Neural crest cell (in vitro differentiated cells): ENCODE measurements at regions not wholly inside any gene's neighbourhood (a gene's known extent, or its start where the extent isn't known, plus 50 kb on each side); places are given as distances from the start of the nearest gene placed in this dataset.

Experiments used
- DNase-seq: peaks from one replicate; pipeline ENCODE4 v3.0.0; 2021; ENCODE audit warnings: low read depth, mixed read lengths, low spot score
- H3K27ac Mint-ChIP-seq: one replicate; pipeline ENCODE4 v1.8.0; 2021; ENCODE audit warnings: mild to moderate bottlenecking, mixed read lengths; ENCODE audit not compliant: unreplicated experiment
- H3K27me3 Mint-ChIP-seq: 2 replicates; pipeline ENCODE4 v1.8.0; 2021; ENCODE audit warnings: low read depth, mild to moderate bottlenecking, mixed read lengths
- H3K36me3 Mint-ChIP-seq: 2 replicates; pipeline ENCODE4 v1.8.0; 2021; ENCODE audit warnings: low read depth, mild to moderate bottlenecking, mixed read lengths
- H3K4me1 Mint-ChIP-seq: 2 replicates; pipeline ENCODE4 v1.8.0; 2021; ENCODE audit warnings: mixed read lengths
- H3K4me3 Mint-ChIP-seq: one replicate; pipeline ENCODE4 v1.8.0; 2021; ENCODE audit warnings: mild to moderate bottlenecking, mixed read lengths
- H3K9me3 Mint-ChIP-seq: 2 replicates; pipeline ENCODE4 v1.8.0; 2021; ENCODE audit warnings: mixed read lengths
- TF ChIP-seq, protein P1 (sequence below): fragments of 200-600 bp; sonication (generic); conservative IDR thresholded peaks from 2 replicates; pipeline ENCODE4 v1.5.0; 2021; ENCODE audit warnings: antibody characterized with exemption, mild to moderate bottlenecking

DNA sequence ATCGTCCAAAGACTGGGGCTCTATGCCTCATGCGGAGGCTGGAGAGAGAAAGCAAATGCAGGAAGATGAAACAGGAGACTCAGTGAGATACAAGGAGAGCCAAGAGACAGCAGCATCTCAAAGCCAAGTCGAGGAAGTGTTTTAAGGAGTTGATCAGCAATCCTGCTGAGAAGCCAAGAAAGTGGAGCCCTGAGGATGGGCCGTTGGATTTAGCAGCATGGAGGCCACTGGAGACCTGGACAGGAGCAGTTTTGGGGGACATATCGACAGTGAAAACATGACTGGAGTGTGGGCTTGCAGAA lies 107.4 kb upstream of the ZBTB40 start:
- TF ChIP-seq, protein P1, sequence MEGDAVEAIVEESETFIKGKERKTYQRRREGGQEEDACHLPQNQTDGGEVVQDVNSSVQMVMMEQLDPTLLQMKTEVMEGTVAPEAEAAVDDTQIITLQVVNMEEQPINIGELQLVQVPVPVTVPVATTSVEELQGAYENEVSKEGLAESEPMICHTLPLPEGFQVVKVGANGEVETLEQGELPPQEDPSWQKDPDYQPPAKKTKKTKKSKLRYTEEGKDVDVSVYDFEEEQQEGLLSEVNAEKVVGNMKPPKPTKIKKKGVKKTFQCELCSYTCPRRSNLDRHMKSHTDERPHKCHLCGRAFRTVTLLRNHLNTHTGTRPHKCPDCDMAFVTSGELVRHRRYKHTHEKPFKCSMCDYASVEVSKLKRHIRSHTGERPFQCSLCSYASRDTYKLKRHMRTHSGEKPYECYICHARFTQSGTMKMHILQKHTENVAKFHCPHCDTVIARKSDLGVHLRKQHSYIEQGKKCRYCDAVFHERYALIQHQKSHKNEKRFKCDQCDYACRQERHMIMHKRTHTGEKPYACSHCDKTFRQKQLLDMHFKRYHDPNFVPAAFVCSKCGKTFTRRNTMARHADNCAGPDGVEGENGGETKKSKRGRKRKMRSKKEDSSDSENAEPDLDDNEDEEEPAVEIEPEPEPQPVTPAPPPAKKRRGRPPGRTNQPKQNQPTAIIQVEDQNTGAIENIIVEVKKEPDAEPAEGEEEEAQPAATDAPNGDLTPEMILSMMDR = no peak
- H3K27ac Mint-ChIP-seq = peak overlapping the region; percentile 1
- H3K36me3 Mint-ChIP-seq = no peaks in the 10 kb centered on the region
- no peak overlapping the region for H3K4me3 Mint-ChIP-seq
- peaks cover 13% of the 10 kb centered on the region for H3K4me1 Mint-ChIP-seq
- H3K27me3 Mint-ChIP-seq = peaks cover 15% of the 10 kb centered on the region
- H3K9me3 Mint-ChIP-seq = no peaks in the 10 kb centered on the region
- DNase-seq = no peak

DNA sequence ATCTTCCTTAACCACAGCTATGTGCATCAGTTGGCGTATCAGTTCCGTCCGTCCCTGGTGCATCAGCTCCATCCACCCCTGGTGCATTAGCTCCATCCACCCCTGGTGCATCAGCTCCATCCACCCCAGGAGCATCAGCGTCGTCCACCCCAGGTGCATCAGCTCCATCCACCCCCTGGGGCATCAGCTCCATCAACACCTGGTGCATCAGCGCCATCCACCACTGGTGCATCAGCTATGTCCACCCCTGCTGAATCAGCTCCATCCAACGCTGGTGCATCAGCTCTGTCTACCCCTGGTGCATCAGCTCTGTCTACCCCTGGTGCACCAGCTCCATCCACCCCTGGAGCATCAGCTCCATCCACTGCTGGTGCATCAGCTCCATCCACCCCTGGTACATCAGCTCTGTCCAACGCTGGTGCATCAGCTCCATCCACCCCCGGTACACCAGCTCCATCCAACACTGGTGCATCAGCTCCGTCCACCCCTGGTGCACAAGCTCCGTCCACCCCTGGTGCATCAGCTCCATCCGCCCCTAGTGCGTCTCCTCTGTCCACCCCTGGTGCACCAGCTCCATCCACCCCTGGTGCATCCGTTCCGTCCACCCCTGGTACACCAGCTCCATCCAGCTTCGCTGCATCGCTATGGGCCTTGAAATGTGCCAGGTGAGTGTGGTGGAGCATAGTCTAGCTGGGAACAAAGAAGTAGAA lies 106.6 kb upstream of the ZBTB40 start:
- H3K27ac Mint-ChIP-seq = no peak overlapping the region
- H3K4me1 Mint-ChIP-seq = peaks cover 14% of the 10 kb centered on the region
- TF ChIP-seq, protein P1 = no peak
- H3K4me3 Mint-ChIP-seq = no peak overlapping the region
- no peak for DNase-seq
- no peaks in the 10 kb centered on the region for H3K36me3 Mint-ChIP-seq
- no peaks in the 10 kb centered on the region for H3K9me3 Mint-ChIP-seq
- peaks cover 15% of the 10 kb centered on the region for H3K27me3 Mint-ChIP-seq

DNA sequence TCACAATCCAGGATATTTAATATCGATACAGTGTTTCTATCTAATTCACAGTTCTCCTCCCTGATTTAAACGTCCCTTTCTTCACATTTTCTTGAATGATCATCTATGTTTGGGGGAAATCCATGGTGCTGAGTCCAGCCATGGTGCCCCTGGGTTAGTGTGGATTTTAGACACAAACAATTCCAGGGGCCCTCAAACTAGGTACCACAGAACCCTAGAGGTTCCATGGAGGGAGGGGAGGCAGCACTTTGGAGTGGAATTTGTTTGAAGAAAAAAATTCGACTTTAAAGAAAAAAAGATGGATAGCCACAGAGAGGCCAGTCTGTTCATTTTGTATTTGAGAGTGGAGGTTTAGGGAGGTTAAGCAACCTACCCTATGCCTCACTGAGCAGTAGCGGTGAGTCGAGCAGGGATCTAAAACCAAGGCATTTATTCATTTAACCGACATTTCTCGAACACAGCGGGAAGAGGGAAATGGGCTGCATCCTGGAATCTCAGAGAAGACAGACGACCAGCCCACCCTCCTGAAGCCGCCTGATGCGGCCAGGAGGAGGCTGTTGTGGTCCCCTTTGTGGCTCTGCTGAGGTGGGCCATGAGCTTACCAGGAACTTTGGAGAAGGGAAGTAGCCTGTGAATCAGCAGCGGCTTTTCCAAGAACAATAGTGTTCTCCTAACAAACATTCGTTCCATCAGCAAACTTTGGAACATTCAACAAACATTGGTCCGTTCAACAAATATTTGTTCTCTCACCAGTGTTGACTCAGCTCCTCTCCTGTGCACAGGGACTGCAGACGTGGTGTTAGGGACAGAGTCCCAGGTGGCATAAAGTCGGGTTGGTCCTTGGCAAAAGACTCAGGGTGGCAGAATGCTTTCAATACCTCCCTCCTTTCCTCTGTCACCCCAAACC lies 103.5 kb upstream of the ZBTB40 start:
- Mint-ChIP-seq H3K4me3 (no peak overlapping the region), H3K4me1 (peaks cover 19% of the 10 kb centered on the region), H3K36me3 (no peaks in the 10 kb centered on the region), H3K27ac (no peak overlapping the region), H3K9me3 (no peaks in the 10 kb centered on the region), H3K27me3 (peaks cover 14% of the 10 kb centered on the region)
- TF ChIP-seq, protein P1 = no peak
- no peak for DNase-seq

DNA sequence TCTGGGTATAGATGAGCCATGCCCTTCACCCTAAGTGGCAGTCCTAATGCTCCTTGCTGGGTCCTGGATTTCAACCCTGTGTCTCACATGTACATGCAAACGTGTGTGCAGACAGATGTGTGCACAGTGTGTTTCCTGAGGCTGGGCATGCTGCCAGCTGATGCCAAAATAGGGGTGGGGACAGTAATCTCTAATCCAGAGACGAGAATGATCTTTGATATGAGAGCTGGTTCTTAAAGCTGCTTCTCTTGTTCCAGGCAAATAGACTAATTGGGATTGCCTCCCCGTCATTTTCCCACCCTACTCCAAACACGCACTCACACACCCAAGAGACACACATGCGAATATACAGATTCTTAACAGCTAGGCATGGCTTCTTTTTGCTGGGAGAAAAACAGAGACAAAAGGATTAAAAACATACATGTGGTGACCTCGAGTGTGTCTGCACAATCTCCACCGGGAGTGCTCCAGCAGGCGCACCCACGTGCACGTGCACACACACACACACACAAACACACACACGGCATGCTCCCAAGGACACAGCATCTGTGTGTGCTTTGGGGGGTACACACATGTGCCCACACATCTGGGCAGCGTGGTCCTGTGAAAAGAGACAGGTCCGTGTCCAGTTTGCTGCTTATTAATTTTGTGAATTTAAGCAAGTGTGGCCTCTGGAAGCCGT lies 102.1 kb upstream of the ZBTB40 start:
- H3K4me1 Mint-ChIP-seq = peaks cover 19% of the 10 kb centered on the region
- H3K4me3 Mint-ChIP-seq = no peak overlapping the region
- TF ChIP-seq, protein P1 = no peak
- no peak for DNase-seq
- H3K27ac Mint-ChIP-seq = no peak overlapping the region
- peaks cover 6% of the 10 kb centered on the region for H3K27me3 Mint-ChIP-seq
- H3K9me3 Mint-ChIP-seq = no peaks in the 10 kb centered on the region
- H3K36me3 Mint-ChIP-seq = no peaks in the 10 kb centered on the region

DNA sequence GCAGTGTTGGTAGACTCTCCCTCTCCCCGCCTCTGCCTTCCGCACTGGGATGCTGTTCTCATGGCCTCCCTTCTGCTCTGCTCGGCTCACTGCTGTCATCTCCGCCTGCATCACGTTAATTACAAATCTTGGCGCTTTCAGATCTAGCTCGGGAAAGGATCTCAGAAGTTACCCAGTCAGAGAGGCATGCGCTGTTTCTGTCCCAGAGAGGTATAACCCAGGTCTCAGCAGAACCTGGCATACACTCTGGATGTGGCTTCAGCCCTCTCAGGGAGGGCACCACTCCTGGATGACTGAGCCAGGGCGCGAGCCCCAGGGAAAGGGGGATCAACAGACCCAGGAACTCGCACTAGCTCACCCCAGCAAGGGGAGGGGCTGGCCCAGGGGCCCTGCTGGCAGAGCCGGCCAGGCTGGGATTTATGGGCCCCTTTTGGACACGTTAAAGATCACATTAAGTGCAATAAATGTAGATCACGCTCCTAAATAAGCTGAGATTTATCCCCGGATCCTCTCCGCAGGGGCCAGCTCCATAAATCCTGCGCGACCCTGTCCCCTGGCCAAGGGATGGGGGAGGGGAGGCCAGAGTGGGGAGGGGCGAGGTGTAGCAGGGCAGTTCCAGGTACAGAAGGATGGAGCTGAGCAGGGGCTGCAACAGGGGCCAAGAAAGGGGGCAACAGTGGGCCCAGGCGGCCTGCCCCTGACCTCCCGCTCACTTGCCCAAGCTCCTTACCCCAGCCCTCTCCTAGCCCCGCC lies 101.3 kb upstream of the ZBTB40 start:
- peaks cover 19% of the 10 kb centered on the region for H3K4me1 Mint-ChIP-seq
- DNase-seq = no peak
- TF ChIP-seq, protein P1 = no peak
- H3K27ac Mint-ChIP-seq = peak overlapping the region; percentile 38
- no peaks in the 10 kb centered on the region for H3K9me3 Mint-ChIP-seq
- no peaks in the 10 kb centered on the region for H3K36me3 Mint-ChIP-seq
- H3K4me3 Mint-ChIP-seq = peak overlapping the region; percentile 1
- H3K27me3 Mint-ChIP-seq = peaks cover 3% of the 10 kb centered on the region
